Gastroesophageal sphincter (tissue), 3 donors: ENCODE measurements at regions not wholly inside any gene's neighbourhood (a gene's known extent, or its start where the extent isn't known, plus 50 kb on each side); places are given as distances from the start of the nearest gene placed in this dataset.

Experiments used
- CTCF ChIP-seq, 4 experiments: fragments of 200-600 bp in 2 of 4; fragments of 450-650 bp in 2 of 4; sonication (generic) in 1 of 4; IDR thresholded peaks; one replicate each; pipeline ENCODE4 v1.5.1; 2017 to 2019; ENCODE audit warnings: antibody characterized with exemption in 4 of 4, mild to moderate bottlenecking in 2 of 4, moderate library complexity in 2 of 4
- POLR2A ChIP-seq, 2 donors: fragments of 450-650 bp; IDR thresholded peaks; one replicate each; pipeline ENCODE4 v1.6.1; 2017; ENCODE audit warnings: antibody characterized with exemption in 2 of 2, mild to moderate bottlenecking in 2 of 2, moderate library complexity in 1 of 2
- POLR2AphosphoS5 ChIP-seq: sonication (generic); formaldehyde crosslinking; IDR thresholded peaks from one replicate; pipeline ENCODE4 v1.6.1; 2017; ENCODE audit warnings: antibody characterized with exemption

DNA sequence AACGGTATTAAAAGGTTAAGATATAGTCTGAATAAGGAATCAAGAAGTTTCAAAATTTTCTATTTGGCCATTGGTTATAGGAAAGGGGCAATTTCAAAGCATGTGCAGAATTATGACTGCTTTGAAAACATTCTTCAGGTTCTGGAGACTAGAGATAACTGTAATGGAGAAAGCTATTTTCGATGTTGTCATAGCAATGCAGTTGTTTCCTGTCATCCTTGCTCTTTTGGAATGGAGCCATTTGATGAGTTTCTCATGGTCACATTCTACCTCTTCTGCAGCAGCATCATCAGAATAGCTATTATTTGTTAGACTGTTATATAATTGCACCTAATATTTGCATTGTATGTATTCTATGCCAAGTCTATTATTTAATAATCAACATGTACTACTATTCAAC is 368.2 kb upstream of the NR3C2 start:
- TF ChIP-seq POLR2A (IDR thresholded peaks at IDR 0.05) (no peak), CTCF (IDR thresholded peaks at IDR 0.05) (no peak), POLR2AphosphoS5 (no peak)
